Neuronal stem cell (in vitro differentiated cells): ENCODE measurements at regions not wholly inside any gene's neighbourhood (a gene's known extent, or its start where the extent isn't known, plus 50 kb on each side); places are given as distances from the start of the nearest gene placed in this dataset.

Experiments
- DNase-seq: peaks from one replicate; pipeline ENCODE4 v3.0.0-alpha.2; 2013; ENCODE audit warnings: low spot score
- H2AFZ ChIP-seq: one replicate; pipeline ENCODE4 v1.6.1; 2013; ENCODE audit warnings: mild to moderate bottlenecking, low read length, inconsistent platforms
- H2AK5ac ChIP-seq: 2 replicates; pipeline ENCODE4 v1.6.1; 2013; ENCODE audit warnings: low read depth, mild to moderate bottlenecking, inconsistent platforms, low read length, moderate library complexity, mixed read lengths
- H2BK120ac ChIP-seq: 2 replicates; pipeline ENCODE4 v1.6.1; 2013; ENCODE audit warnings: low read depth, mild to moderate bottlenecking, inconsistent platforms, low read length, moderate library complexity, mixed read lengths
- H2BK12ac ChIP-seq: one replicate; pipeline ENCODE4 v1.6.1; 2013; ENCODE audit warnings: low read length, inconsistent platforms
- H2BK15ac ChIP-seq: 2 replicates; pipeline ENCODE4 v1.6.1; 2013; ENCODE audit warnings: mild to moderate bottlenecking, low read length, inconsistent platforms, mixed read lengths
- H2BK5ac ChIP-seq: one replicate; pipeline ENCODE4 v1.6.1; 2013; ENCODE audit warnings: inconsistent platforms, mild to moderate bottlenecking, low read length, moderate library complexity
- H3K14ac ChIP-seq: one replicate; pipeline ENCODE4 v1.6.1; 2013; ENCODE audit warnings: low read length, inconsistent platforms
- H3K18ac ChIP-seq: 2 replicates; pipeline ENCODE4 v1.6.1; 2013; ENCODE audit warnings: low read length, inconsistent platforms
- H3K23ac ChIP-seq: 2 replicates; pipeline ENCODE4 v1.6.1; 2013; ENCODE audit warnings: low read depth, mild to moderate bottlenecking, mixed read lengths, low read length, inconsistent platforms; ENCODE audit not compliant: poor library complexity
- H3K27ac ChIP-seq: replicated peaks from 3 replicates; pipeline ENCODE4 v1.5.1; 2013; ENCODE audit warnings: low read length, inconsistent platforms
- H3K27me3 ChIP-seq, 3 experiments: 2 replicates each; pipeline ENCODE4 v1.6.1; 2013; ENCODE audit warnings: low read length in 3 of 3, mild to moderate bottlenecking in 2 of 3, inconsistent platforms in 1 of 3, low read depth in 1 of 3, mixed read lengths in 1 of 3, moderate library complexity in 1 of 3; ENCODE audit not compliant: control insufficient read depth in 3 of 3, insufficient read depth in 3 of 3
- H3K36me3 ChIP-seq, 2 donors: replicated peaks in 1 of 2; 2 replicates each; pipeline ENCODE4 v1.6.1; 2013; ENCODE audit warnings: low read length in 2 of 2; ENCODE audit not compliant: control insufficient read depth in 2 of 2, insufficient read depth in 2 of 2
- H3K4ac ChIP-seq: 2 replicates; pipeline ENCODE4 v1.6.1; 2013; ENCODE audit warnings: inconsistent platforms, mild to moderate bottlenecking, low read length, moderate library complexity
- H3K4me1 ChIP-seq, 2 donors: 1 replicate in 1 of 2; 2 replicates in 1 of 2; pipeline ENCODE4 v1.6.1; 2013; ENCODE audit warnings: low read length in 2 of 2, low read depth in 1 of 2; ENCODE audit not compliant: control insufficient read depth in 2 of 2, insufficient read depth in 1 of 2
- H3K4me2 ChIP-seq: one replicate; pipeline ENCODE4 v1.6.1; 2013; ENCODE audit warnings: mild to moderate bottlenecking, low read length, inconsistent platforms; ENCODE audit not compliant: insufficient read depth, poor library complexity, severe bottlenecking
- H3K4me3 ChIP-seq, 2 donors: 2 replicates each; pipeline ENCODE4 v1.5.1; 2013; ENCODE audit warnings: low read length in 2 of 2, mild to moderate bottlenecking in 2 of 2, inconsistent platforms in 1 of 2, moderate library complexity in 1 of 2
- H3K79me1 ChIP-seq: one replicate; pipeline ENCODE4 v1.6.1; 2013; ENCODE audit warnings: low read depth, mild to moderate bottlenecking, inconsistent platforms, low read length, moderate library complexity
- H3K9ac ChIP-seq: one replicate; pipeline ENCODE4 v1.6.1; 2013; ENCODE audit warnings: mild to moderate bottlenecking, low read depth, low read length, inconsistent platforms; ENCODE audit not compliant: poor library complexity
- H3K9me3 ChIP-seq, 2 donors: replicated peaks in 1 of 2; 2 replicates each; pipeline versions ENCODE3 to v1.6.1; 2013; ENCODE audit warnings: low read length in 2 of 2, mild to moderate bottlenecking in 2 of 2, inconsistent platforms in 1 of 2, low read depth in 1 of 2, mixed read lengths in 1 of 2, moderate library complexity in 1 of 2; ENCODE audit not compliant: control insufficient read depth in 2 of 2, insufficient read depth in 1 of 2
- H4K8ac ChIP-seq: one replicate; pipeline ENCODE4 v1.6.1; 2013; ENCODE audit warnings: low read depth, mild to moderate bottlenecking, inconsistent platforms, low read length, moderate library complexity
- H4K91ac ChIP-seq: one replicate; pipeline ENCODE4 v1.6.1; 2013; ENCODE audit warnings: low read length, low read depth, mild to moderate bottlenecking, inconsistent platforms; ENCODE audit not compliant: poor library complexity
- WGBS, 2 donors: extraction: QIAGEN DNeasy Blood & Tissue Kit; methylation state at CpG; one replicate each; pipeline ENCODE4 v1.1.7; 2013; ENCODE audit warnings: missing lambda C conversion rate in 2 of 2, mixed read lengths in 1 of 2; ENCODE audit not compliant: insufficient read length in 2 of 2, insufficient replicate concordance in 1 of 2; ENCODE audit errors: extremely low coverage in 2 of 2; 5-methylcytosine and 5-hydroxymethylcytosine counted together

- Histone ChIP-seq H2BK5ac (no peak overlapping the region), H3K18ac (no peak overlapping the region), H3K4ac (no peak overlapping the region), H3K36me3 (no peaks in the 10 kb centered on the region), H2BK120ac (no peak overlapping the region), H3K4me3 (no peak overlapping the region), H2AK5ac (no peak overlapping the region), H2BK12ac (no peak overlapping the region), H3K4me1 (peaks cover 0 to 2% of the 10 kb centered on the region in 2 donors), H3K9ac (no peak overlapping the region), H3K27ac (no peak overlapping the region), H2AFZ (no peak overlapping the region), H2BK15ac (no peak overlapping the region), H4K91ac (no peak overlapping the region), H3K23ac (no peak overlapping the region), H3K27me3 (no peaks in the 10 kb centered on the region), H3K79me1 (no peaks in the 10 kb centered on the region), H3K14ac (no peak overlapping the region), H4K8ac (no peak overlapping the region), H3K4me2 (no peak overlapping the region), H3K9me3 (no peaks in the 10 kb centered on the region)
- whole genome bisulfite sequencing, 2 donors: no CpG with 5 or more reads among the region's 4 CpGs
- no peak for DNase-seq
These were observed 53.1 kb downstream of the CYRIA start for GRCh38 chr2:16612490-16612889.

GRCh38 chr2:16609786-16610185, 55.8 kb downstream of the CYRIA start:
- Histone ChIP-seq H3K18ac (no peak overlapping the region), H2AK5ac (no peak overlapping the region), H3K4me3 (no peak overlapping the region), H3K14ac (no peak overlapping the region), H3K4ac (no peak overlapping the region), H4K8ac (no peak overlapping the region), H2AFZ (no peak overlapping the region), H3K27ac (no peak overlapping the region), H3K79me1 (no peaks in the 10 kb centered on the region), H3K23ac (no peak overlapping the region), H3K4me1 (peaks cover 0 to 2% of the 10 kb centered on the region in 2 donors), H2BK120ac (no peak overlapping the region), H4K91ac (no peak overlapping the region), H3K27me3 (no peaks in the 10 kb centered on the region), H3K9ac (no peak overlapping the region), H2BK5ac (no peak overlapping the region), H2BK12ac (no peak overlapping the region), H2BK15ac (no peak overlapping the region), H3K9me3 (no peaks in the 10 kb centered on the region), H3K36me3 (no peaks in the 10 kb centered on the region), H3K4me2 (no peak overlapping the region)
- WGBS, 2 donors: no CpG with 5 or more reads among the region's 3 CpGs
- no peak for DNase-seq

DNA sequence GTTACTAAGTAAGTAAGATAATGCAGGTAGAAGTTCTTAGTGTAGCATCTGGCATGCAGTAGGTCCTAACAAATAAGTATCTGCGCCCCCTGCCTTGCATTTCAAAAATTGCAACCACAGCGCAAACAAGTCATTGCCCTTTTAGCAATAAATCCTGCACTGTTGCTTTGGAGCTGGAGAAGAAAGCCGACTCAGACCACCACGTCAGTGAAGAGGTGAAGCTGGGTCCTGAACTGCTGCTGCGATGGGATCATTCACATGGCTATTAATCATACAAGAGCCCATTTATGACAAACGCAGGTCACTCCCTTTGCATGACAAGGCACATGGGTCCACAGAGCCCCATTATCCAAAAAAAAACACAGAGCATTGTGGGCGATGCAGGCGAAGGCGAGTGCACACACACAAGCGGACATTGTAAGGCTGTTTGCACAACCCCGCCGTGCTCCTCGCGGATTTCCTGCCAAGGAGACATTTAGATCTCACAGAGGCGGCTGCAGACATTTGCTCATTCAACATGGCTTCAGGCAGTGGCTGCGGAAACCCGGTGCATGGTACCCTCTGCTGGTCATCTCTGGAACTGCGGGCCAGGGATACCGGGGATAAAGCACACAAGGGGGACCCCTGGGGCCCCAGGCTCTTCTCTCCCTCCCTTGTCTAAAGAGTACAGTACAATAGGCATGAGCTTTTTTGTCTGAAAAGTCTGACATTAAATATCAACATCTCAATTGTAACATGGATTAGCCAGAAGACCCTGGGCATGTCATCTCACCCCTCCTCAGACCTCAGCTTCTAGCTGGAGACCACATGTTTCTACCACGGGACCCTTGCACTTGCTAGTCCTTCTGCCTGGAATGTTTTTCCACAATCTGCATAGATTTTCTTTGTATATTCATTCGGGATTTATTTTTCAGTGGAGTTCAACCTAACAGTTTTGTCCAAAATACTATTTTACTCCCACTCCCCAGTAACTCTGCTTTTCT, 56.7 kb downstream of the CYRIA start:
- WGBS, 2 donors: no CpG with 5 or more reads among the region's 21 CpGs
- no peak overlapping the region for H2BK15ac ChIP-seq

GRCh38 chr2:16607301-16607700, 58.3 kb downstream of the CYRIA start:
- no peak overlapping the region for H2AFZ ChIP-seq
- no peak overlapping the region for H2BK5ac ChIP-seq
- H2BK120ac ChIP-seq: no peak overlapping the region
- H2BK15ac ChIP-seq: no peak overlapping the region
- no peak for DNase-seq
- no peaks in the 10 kb centered on the region for H3K9me3 ChIP-seq
- H2AK5ac ChIP-seq: no peak overlapping the region
- H3K36me3 ChIP-seq: no peaks in the 10 kb centered on the region
- H3K18ac ChIP-seq: no peak overlapping the region
- H3K4ac ChIP-seq: no peak overlapping the region
- no peak overlapping the region for H3K9ac ChIP-seq
- no peak overlapping the region for H3K23ac ChIP-seq
- H3K14ac ChIP-seq: no peak overlapping the region
- H3K27me3 ChIP-seq: no peaks in the 10 kb centered on the region
- H3K4me1 ChIP-seq: peaks cover 2 to 7% of the 10 kb centered on the region in 2 donors
- no peak overlapping the region for H2BK12ac ChIP-seq
- no peak overlapping the region for H3K27ac ChIP-seq
- WGBS, 2 donors: no CpG with 5 or more reads among the region's 7 CpGs
- no peak overlapping the region for H3K4me2 ChIP-seq
- no peak overlapping the region for H3K4me3 ChIP-seq
- no peak overlapping the region for H4K8ac ChIP-seq
- no peak overlapping the region for H4K91ac ChIP-seq
- H3K79me1 ChIP-seq: no peaks in the 10 kb centered on the region

More for the DNA sequence above, 56.7 kb downstream of the CYRIA start:
- H3K27ac ChIP-seq: peak overlapping the region; percentile 60
- H2AK5ac ChIP-seq: no peak overlapping the region
- peak overlapping the region; percentile 85 for H2AFZ ChIP-seq
- peak overlapping the region; percentile 81 for H3K18ac ChIP-seq
- H3K9ac ChIP-seq: peak overlapping the region; percentile 75
- no peaks in the 10 kb centered on the region for H3K9me3 ChIP-seq
- H2BK120ac ChIP-seq: no peak overlapping the region
- H3K79me1 ChIP-seq: no peaks in the 10 kb centered on the region
- H2BK12ac ChIP-seq: no peak overlapping the region
- H3K4me1 ChIP-seq: peaks cover under 1 to 5% of the 10 kb centered on the region in 2 donors
- no peak overlapping the region for H4K91ac ChIP-seq
- no peaks in the 10 kb centered on the region for H3K36me3 ChIP-seq
- H4K8ac ChIP-seq: no peak overlapping the region
- H2BK5ac ChIP-seq: no peak overlapping the region
- no peaks in the 10 kb centered on the region for H3K27me3 ChIP-seq
- H3K4me2 ChIP-seq: peak overlapping the region; percentile 77
- H3K23ac ChIP-seq: no peak overlapping the region
- H3K4me3 ChIP-seq: peak overlapping the region; percentile 46 to 79
- H3K4ac ChIP-seq: no peak overlapping the region
- DNase-seq: peak; percentile 81
- H3K14ac ChIP-seq: no peak overlapping the region
